Hepatocyte (in vitro differentiated cells): ENCODE measurements at regions not wholly inside any gene's neighbourhood (a gene's known extent, or its start where the extent isn't known, plus 50 kb on each side); places are given as distances from the start of the nearest gene placed in this dataset.

ENCODE experiments used
- DNase-seq: peaks from one replicate; pipeline ENCODE4 v3.0.0-alpha.2; 2016; ENCODE audit warnings: low spot score
- H2AFZ ChIP-seq: fragments of 200-600 bp; sonication (generic); 2 replicates; pipeline ENCODE4 v1.6.0; 2016; ENCODE audit warnings: antibody characterized with exemption, mild to moderate bottlenecking
- H3K27ac ChIP-seq: fragments of 200-600 bp; sonication (generic); 2 replicates; pipeline ENCODE4 v1.5.1; 2016; ENCODE audit warnings: mild to moderate bottlenecking
- H3K27me3 ChIP-seq: fragments of 200-600 bp; sonication (generic); 2 replicates; pipeline ENCODE4 v1.6.1; 2016
- H3K36me3 ChIP-seq: fragments of 200-600 bp; sonication (generic); replicated peaks from 2 replicates; pipeline ENCODE4 v1.5.1; 2016; ENCODE audit warnings: low read depth; ENCODE audit not compliant: insufficient read depth
- H3K4me1 ChIP-seq: fragments of 200-600 bp; sonication (generic); 2 replicates; pipeline ENCODE4 v1.5.1; 2016; ENCODE audit warnings: mild to moderate bottlenecking, moderate library complexity; ENCODE audit not compliant: insufficient read depth
- H3K4me2 ChIP-seq: fragments of 200-600 bp; sonication (generic); 2 replicates; pipeline ENCODE4 v1.6.0; 2016
- H3K4me3 ChIP-seq: fragments of 200-600 bp; sonication (generic); 2 replicates; pipeline ENCODE4 v1.5.1; 2016; ENCODE audit warnings: mild to moderate bottlenecking
- H3K79me2 ChIP-seq: fragments of 200-600 bp; sonication (generic); 2 replicates; pipeline ENCODE4 v1.6.0; 2017; ENCODE audit warnings: mild to moderate bottlenecking
- H3K9me2 ChIP-seq: fragments of 200-600 bp; sonication (generic); replicated peaks from 2 replicates; pipeline ENCODE4 v1.6.0; 2017; ENCODE audit warnings: mild to moderate bottlenecking; ENCODE audit not compliant: insufficient read depth
- H3K9me3 ChIP-seq: fragments of 200-600 bp; sonication (generic); 2 replicates; pipeline ENCODE4 v1.5.1; 2016; ENCODE audit warnings: low read depth, mild to moderate bottlenecking
- H4K20me1 ChIP-seq: fragments of 200-600 bp; sonication (generic); 2 replicates; pipeline ENCODE4 v1.6.0; 2016; ENCODE audit warnings: mild to moderate bottlenecking; ENCODE audit not compliant: insufficient read depth, poor library complexity, severe bottlenecking
- EZH2 ChIP-seq: fragments of 200-600 bp; sonication (generic); IDR thresholded peaks from 2 replicates; pipeline ENCODE4 v1.6.1; 2016; ENCODE audit warnings: antibody characterized with exemption, mild to moderate bottlenecking, borderline replicate concordance
- EZH2phosphoT487 ChIP-seq: fragments of 200-600 bp; sonication (generic); IDR thresholded peaks from one replicate; pipeline ENCODE4 v1.6.1; 2018; ENCODE audit warnings: antibody characterized with exemption, mild to moderate bottlenecking, low read depth, moderate library complexity; ENCODE audit not compliant: unreplicated experiment, severe bottlenecking
- WGBS: methylation state at CpG from one replicate; pipeline ENCODE4 v1.1.6; 2016; ENCODE audit warnings: low lambda C conversion rate; ENCODE audit errors: missing lambda C conversion rate; 5-methylcytosine and 5-hydroxymethylcytosine counted together
- TF ChIP-seq, protein P1 (sequence below): fragments of 200-600 bp; sonication (generic); IDR thresholded peaks from 2 replicates; pipeline ENCODE4 v1.5.1; 2016; ENCODE audit warnings: antibody characterized with exemption, mild to moderate bottlenecking; ENCODE audit not compliant: poor library complexity

- TF ChIP-seq EZH2, result no peak
- TF ChIP-seq, protein P1, sequence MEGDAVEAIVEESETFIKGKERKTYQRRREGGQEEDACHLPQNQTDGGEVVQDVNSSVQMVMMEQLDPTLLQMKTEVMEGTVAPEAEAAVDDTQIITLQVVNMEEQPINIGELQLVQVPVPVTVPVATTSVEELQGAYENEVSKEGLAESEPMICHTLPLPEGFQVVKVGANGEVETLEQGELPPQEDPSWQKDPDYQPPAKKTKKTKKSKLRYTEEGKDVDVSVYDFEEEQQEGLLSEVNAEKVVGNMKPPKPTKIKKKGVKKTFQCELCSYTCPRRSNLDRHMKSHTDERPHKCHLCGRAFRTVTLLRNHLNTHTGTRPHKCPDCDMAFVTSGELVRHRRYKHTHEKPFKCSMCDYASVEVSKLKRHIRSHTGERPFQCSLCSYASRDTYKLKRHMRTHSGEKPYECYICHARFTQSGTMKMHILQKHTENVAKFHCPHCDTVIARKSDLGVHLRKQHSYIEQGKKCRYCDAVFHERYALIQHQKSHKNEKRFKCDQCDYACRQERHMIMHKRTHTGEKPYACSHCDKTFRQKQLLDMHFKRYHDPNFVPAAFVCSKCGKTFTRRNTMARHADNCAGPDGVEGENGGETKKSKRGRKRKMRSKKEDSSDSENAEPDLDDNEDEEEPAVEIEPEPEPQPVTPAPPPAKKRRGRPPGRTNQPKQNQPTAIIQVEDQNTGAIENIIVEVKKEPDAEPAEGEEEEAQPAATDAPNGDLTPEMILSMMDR, result no peak
- TF ChIP-seq EZH2phosphoT487, result no peak
- H3K79me2 ChIP-seq, result no peaks in the 10 kb centered on the region
- no peaks in the 10 kb centered on the region for H3K36me3 ChIP-seq
- no peak overlapping the region for H3K4me2 ChIP-seq
- H3K4me1 ChIP-seq, result peaks cover 21% of the 10 kb centered on the region
- H3K9me3 ChIP-seq, result no peaks in the 10 kb centered on the region
- WGBS, result 78% methylated on average over 1 of the region's 1 CpG
- no peaks in the 10 kb centered on the region for H3K27me3 ChIP-seq
- no peak overlapping the region for H2AFZ ChIP-seq
- no peak overlapping the region for H3K4me3 ChIP-seq
- DNase-seq, result no peak
- H4K20me1 ChIP-seq, result no peaks in the 10 kb centered on the region
- H3K27ac ChIP-seq, result peak overlapping the region; percentile 89
- no peaks in the 10 kb centered on the region for H3K9me2 ChIP-seq
Observed at GRCh38 chr1:94654459-94654858, 112.9 kb upstream of the F3 start.

- Histone ChIP-seq H4K20me1 (no peaks in the 10 kb centered on the region), H3K79me2 (no peaks in the 10 kb centered on the region), H3K27ac (peak overlapping the region; percentile 89), H3K9me3 (no peaks in the 10 kb centered on the region), H3K4me2 (no peak overlapping the region), H3K27me3 (no peaks in the 10 kb centered on the region), H3K4me3 (no peak overlapping the region), H2AFZ (no peak overlapping the region), H3K9me2 (no peaks in the 10 kb centered on the region), H3K36me3 (no peaks in the 10 kb centered on the region), H3K4me1 (peaks cover 21% of the 10 kb centered on the region)
- TF ChIP-seq EZH2phosphoT487, result no peak
- TF ChIP-seq EZH2, result no peak
- TF ChIP-seq, protein P1, result no peak
- DNase-seq, result peak; percentile 66
- 20% methylated on average over 1 of the region's 1 CpG for WGBS
Observed at GRCh38 chr1:94654031-94654430, 112.5 kb upstream of the F3 start.

- Histone ChIP-seq H3K36me3 (no peaks in the 10 kb centered on the region), H3K9me3 (no peaks in the 10 kb centered on the region), H3K27ac (peak overlapping the region; percentile 89), H3K79me2 (no peaks in the 10 kb centered on the region), H3K4me3 (no peak overlapping the region), H3K4me2 (peak overlapping the region; percentile 14), H2AFZ (no peak overlapping the region), H3K9me2 (no peaks in the 10 kb centered on the region), H3K4me1 (peaks cover 16% of the 10 kb centered on the region), H4K20me1 (no peaks in the 10 kb centered on the region), H3K27me3 (no peaks in the 10 kb centered on the region)
- TF ChIP-seq EZH2phosphoT487, result no peak
- TF ChIP-seq EZH2, result no peak
- TF ChIP-seq, protein P1, result no peak
- WGBS, result 82% methylated on average over 3 of the region's 3 CpGs
- no peak for DNase-seq
Observed at GRCh38 chr1:94653454-94653853, 111.9 kb upstream of the F3 start.

GRCh38 chr1:94651076-94651475, 109.5 kb upstream of the F3 start:
- H3K79me2 ChIP-seq, result no peaks in the 10 kb centered on the region
- H3K27ac ChIP-seq, result no peak overlapping the region
- no peak for DNase-seq
- no peaks in the 10 kb centered on the region for H4K20me1 ChIP-seq
- peaks cover 16% of the 10 kb centered on the region for H3K4me1 ChIP-seq
- 96% methylated on average over 2 of the region's 2 CpGs for WGBS
- no peak overlapping the region for H2AFZ ChIP-seq
- no peak overlapping the region for H3K4me2 ChIP-seq
- no peaks in the 10 kb centered on the region for H3K9me3 ChIP-seq
- no peaks in the 10 kb centered on the region for H3K9me2 ChIP-seq
- H3K27me3 ChIP-seq, result no peaks in the 10 kb centered on the region
- TF ChIP-seq, protein P1, result no peak
- TF ChIP-seq EZH2 (no peak), EZH2phosphoT487 (no peak)
- H3K36me3 ChIP-seq, result no peaks in the 10 kb centered on the region
- H3K4me3 ChIP-seq, result no peak overlapping the region
